SU-DHL-6 (cell line): ENCODE measurements at regions not wholly inside any gene's neighbourhood (a gene's known extent, or its start where the extent isn't known, plus 50 kb on each side); places are given as distances from the start of the nearest gene placed in this dataset.

Experiments
- H2AFZ ChIP-seq: fragments of 200-600 bp; sonication (generic); 2 replicates; pipeline ENCODE4 v1.6.1; 2014; ENCODE audit warnings: low read depth, mild to moderate bottlenecking, moderate library complexity, mixed read lengths, antibody characterized with exemption, low read length; ENCODE audit not compliant: severe bottlenecking
- H3F3A ChIP-seq: fragments of 200-600 bp; shearing (Covaris generic); 2 replicates; pipeline ENCODE4 v1.6.0; 2016; ENCODE audit warnings: antibody characterized with exemption, mild to moderate bottlenecking; ENCODE audit not compliant: insufficient read depth
- H3K27ac ChIP-seq: fragments of 200-600 bp; sonication (generic); 2 replicates; pipeline ENCODE4 v1.5.1; 2016; ENCODE audit warnings: low read depth, mild to moderate bottlenecking, low read length, moderate library complexity, mixed read lengths
- H3K27me3 ChIP-seq: fragments of 200-600 bp; sonication (generic), shearing (Covaris generic); 2 replicates; pipeline ENCODE4 v1.6.0; 2014; ENCODE audit warnings: mild to moderate bottlenecking, low read length
- H3K36me3 ChIP-seq: fragments of 200-600 bp; sonication (generic); 2 replicates; pipeline ENCODE4 v1.6.1; 2014; ENCODE audit warnings: mild to moderate bottlenecking, low read length, mixed read lengths
- H3K4me2 ChIP-seq: fragments of 300-600, 200-600 bp; shearing (Covaris generic), sonication (generic); 2 replicates; pipeline ENCODE4 v1.6.0; 2014; ENCODE audit warnings: low read length, low read depth, mild to moderate bottlenecking; ENCODE audit not compliant: poor library complexity, severe bottlenecking
- H3K4me3 ChIP-seq: fragments of 200-600 bp; sonication (generic); 2 replicates; pipeline ENCODE4 v1.5.1; 2014; ENCODE audit warnings: antibody characterized with exemption, low read length, mild to moderate bottlenecking, mixed read lengths; ENCODE audit not compliant: insufficient read depth, poor library complexity, severe bottlenecking
- H3K79me2 ChIP-seq: fragments of 200-600 bp; sonication (generic); 2 replicates; pipeline ENCODE4 v1.6.1; 2014; ENCODE audit warnings: mild to moderate bottlenecking, low read length, moderate library complexity; ENCODE audit not compliant: insufficient read depth
- H3K9ac ChIP-seq: fragments of 200-600 bp; sonication (generic); 2 replicates; pipeline ENCODE4 v1.7.0; 2014; ENCODE audit warnings: mild to moderate bottlenecking, low read length
- H3K9me2 ChIP-seq: fragments of 200-600 bp; sonication (generic); replicated peaks from 2 replicates; pipeline ENCODE4 v1.6.1; 2014; ENCODE audit warnings: low read length; ENCODE audit not compliant: insufficient read depth
- H3K9me3 ChIP-seq: fragments of 200-600 bp; sonication (generic); 2 replicates; pipeline ENCODE4 v1.6.1; 2014; ENCODE audit warnings: low read length, mixed read lengths; ENCODE audit not compliant: insufficient read depth
- H4K20me1 ChIP-seq: fragments of 200-600 bp; sonication (generic); 2 replicates; pipeline ENCODE4 v1.6.1; 2014; ENCODE audit warnings: low read depth, mild to moderate bottlenecking, antibody characterized with exemption, low read length, moderate library complexity, mixed read lengths
- CTCF ChIP-seq: fragments of 200-600 bp; sonication (generic); IDR thresholded peaks from one replicate; pipeline ENCODE4 v1.5.1; 2017; ENCODE audit warnings: antibody characterized with exemption, mild to moderate bottlenecking, low read length, moderate library complexity; ENCODE audit not compliant: insufficient read depth, poor library complexity, severe bottlenecking
- EZH2phosphoT487 ChIP-seq: fragments of 200-600 bp; sonication (generic), shearing (Covaris generic); conservative IDR thresholded peaks from 2 replicates; pipeline ENCODE4 v1.6.1; 2018; ENCODE audit warnings: mild to moderate bottlenecking, antibody characterized with exemption, low read length, moderate library complexity, mixed read lengths

DNA sequence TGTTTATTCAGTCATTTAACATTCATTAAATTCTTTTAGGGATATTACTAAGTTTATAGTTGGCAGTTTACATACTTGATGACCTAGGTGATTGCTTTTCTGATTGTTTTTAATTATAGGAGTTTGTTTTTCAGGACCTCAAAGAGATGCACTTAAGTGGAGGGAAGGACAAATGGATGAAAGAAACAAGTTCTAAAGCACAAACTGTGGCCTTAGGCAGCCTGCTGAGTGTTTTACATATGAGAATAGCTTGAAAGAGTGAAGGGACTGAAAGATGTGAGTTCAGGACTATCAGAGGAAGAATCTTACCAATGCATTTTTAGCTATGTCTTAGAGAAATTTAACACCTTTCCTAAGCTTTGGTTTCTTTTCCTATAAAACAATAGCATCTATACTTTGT, 402.6 kb downstream of the KLF12 start:
- Histone ChIP-seq H3K79me2 (no peaks in the 10 kb centered on the region), H3F3A (no peaks in the 10 kb centered on the region), H3K36me3 (no peaks in the 10 kb centered on the region), H3K4me2 (no peak overlapping the region), H3K27me3 (no peaks in the 10 kb centered on the region), H4K20me1 (no peaks in the 10 kb centered on the region), H3K9me2 (no peaks in the 10 kb centered on the region), H3K27ac (no peak overlapping the region), H3K4me3 (no peak overlapping the region), H3K9ac (no peak overlapping the region), H2AFZ (no peak overlapping the region), H3K9me3 (no peaks in the 10 kb centered on the region)
- TF ChIP-seq CTCF (no peak), EZH2phosphoT487 (no peak)

- H3K27ac ChIP-seq, result no peak overlapping the region
- H4K20me1 ChIP-seq, result no peaks in the 10 kb centered on the region
- no peak overlapping the region for H2AFZ ChIP-seq
- H3K4me3 ChIP-seq, result no peak overlapping the region
- TF ChIP-seq CTCF (no peak), EZH2phosphoT487 (no peak)
- no peaks in the 10 kb centered on the region for H3K27me3 ChIP-seq
- no peaks in the 10 kb centered on the region for H3F3A ChIP-seq
- no peaks in the 10 kb centered on the region for H3K9me3 ChIP-seq
- no peaks in the 10 kb centered on the region for H3K36me3 ChIP-seq
- H3K9ac ChIP-seq, result no peak overlapping the region
- H3K4me2 ChIP-seq, result no peak overlapping the region
- H3K79me2 ChIP-seq, result no peaks in the 10 kb centered on the region
- no peaks in the 10 kb centered on the region for H3K9me2 ChIP-seq
Measured at GRCh38 chr13:73730014-73730413, 404.2 kb downstream of the KLF12 start.

DNA sequence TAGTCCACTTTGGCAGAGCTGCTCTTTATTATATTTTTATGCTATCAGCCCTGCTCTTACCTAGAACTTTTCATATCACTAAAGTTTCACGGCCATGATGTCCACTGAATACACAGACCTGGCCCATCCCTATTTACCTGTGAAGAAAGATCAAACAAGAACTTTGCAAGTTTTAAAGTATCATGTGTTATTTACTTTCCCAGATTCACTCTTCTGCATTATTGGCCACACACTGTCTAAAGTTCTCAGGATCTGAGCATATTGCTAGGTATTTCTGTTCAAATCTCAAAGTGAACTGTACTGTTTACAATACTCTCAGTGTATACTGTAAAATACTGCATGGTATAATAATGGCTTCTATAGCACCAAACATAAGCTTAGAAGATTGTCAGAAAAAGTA, 405.2 kb downstream of the KLF12 start:
- no peaks in the 10 kb centered on the region for H3K9me3 ChIP-seq
- no peak overlapping the region for H3K9ac ChIP-seq
- H3K4me2 ChIP-seq, result no peak overlapping the region
- no peak overlapping the region for H3K27ac ChIP-seq
- no peak overlapping the region for H3K4me3 ChIP-seq
- no peaks in the 10 kb centered on the region for H3F3A ChIP-seq
- H4K20me1 ChIP-seq, result no peaks in the 10 kb centered on the region
- H3K9me2 ChIP-seq, result no peaks in the 10 kb centered on the region
- no peaks in the 10 kb centered on the region for H3K27me3 ChIP-seq
- TF ChIP-seq EZH2phosphoT487 (no peak), CTCF (no peak)
- no peak overlapping the region for H2AFZ ChIP-seq
- H3K36me3 ChIP-seq, result no peaks in the 10 kb centered on the region
- no peaks in the 10 kb centered on the region for H3K79me2 ChIP-seq

DNA sequence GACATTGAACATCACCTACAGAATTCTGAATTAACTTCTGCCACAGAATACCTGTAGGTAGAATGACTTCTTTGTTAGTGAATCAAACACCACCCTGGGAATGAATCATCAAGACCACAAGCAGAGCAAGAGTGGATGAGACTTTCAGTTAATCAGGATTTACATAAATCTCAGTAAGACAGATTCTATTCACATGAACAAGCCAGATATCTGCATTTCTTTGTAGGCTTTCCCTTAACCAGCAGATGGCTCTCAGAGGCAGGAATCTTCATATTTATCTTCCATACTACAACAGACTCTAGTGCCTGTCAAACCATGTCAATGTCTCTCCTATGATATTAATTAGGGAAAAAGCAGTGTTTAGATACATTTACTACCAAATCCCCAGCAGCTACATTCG, 412.1 kb downstream of the KLF12 start:
- H4K20me1 ChIP-seq, result no peaks in the 10 kb centered on the region
- H3F3A ChIP-seq, result no peaks in the 10 kb centered on the region
- H3K9me2 ChIP-seq, result no peaks in the 10 kb centered on the region
- H3K27ac ChIP-seq, result no peak overlapping the region
- TF ChIP-seq EZH2phosphoT487 (no peak), CTCF (no peak)
- H3K4me2 ChIP-seq, result no peak overlapping the region
- no peak overlapping the region for H3K9ac ChIP-seq
- no peak overlapping the region for H3K4me3 ChIP-seq
- H2AFZ ChIP-seq, result no peak overlapping the region
- H3K79me2 ChIP-seq, result no peaks in the 10 kb centered on the region
- H3K36me3 ChIP-seq, result no peaks in the 10 kb centered on the region
- no peaks in the 10 kb centered on the region for H3K27me3 ChIP-seq
- H3K9me3 ChIP-seq, result no peaks in the 10 kb centered on the region
